Activated B cell treated with CpG ODN at 0.5 μM for 24 hours (primary cell): ENCODE measurements at regions not wholly inside any gene's neighbourhood (a gene's known extent, or its start where the extent isn't known, plus 50 kb on each side); places are given as distances from the start of the nearest gene placed in this dataset.

ENCODE experiments used
- ATAC-seq: fragments of 200-7000 bp; cut with Tn5 transposase; one replicate; pipeline ENCODE4 v1.10.0; 2021; ENCODE audit warnings: low read depth, mild to moderate bottlenecking, moderate library complexity
- CTCF ChIA-PET: fragments of 350-600 bp; sonication (Branson Sonifier 250); formaldehyde crosslinking; loops from one replicate; lab custom pipeline; 2021; ENCODE audit warnings: antibody characterized with exemption; lab: Charles Lee
- POLR2A ChIA-PET: fragments of 350-600 bp; sonication (Branson Sonifier 250); formaldehyde crosslinking; loops from one replicate; lab custom pipeline; 2021; ENCODE audit warnings: antibody characterized with exemption; lab: Charles Lee
- DNase-seq: peaks from one replicate; pipeline ENCODE4 v3.0.0; 2022
- H3K27ac Mint-ChIP-seq: one replicate; pipeline ENCODE4 v1.8.0; 2020; ENCODE audit warnings: mixed read lengths
- H3K27me3 Mint-ChIP-seq: one replicate; pipeline ENCODE4 v1.8.0; 2021; ENCODE audit warnings: mixed read lengths
- H3K36me3 Mint-ChIP-seq: one replicate; pipeline ENCODE4 v1.8.0; 2021; ENCODE audit warnings: low read depth, mixed read lengths
- H3K4me1 Mint-ChIP-seq: one replicate; pipeline ENCODE4 v1.8.0; 2021; ENCODE audit warnings: mixed read lengths
- H3K4me3 Mint-ChIP-seq: one replicate; pipeline ENCODE4 v1.8.0; 2020; ENCODE audit warnings: mild to moderate bottlenecking, mixed read lengths
- H3K9me3 Mint-ChIP-seq: one replicate; pipeline ENCODE4 v1.8.0; 2020; ENCODE audit warnings: mixed read lengths
- CTCF ChIP-seq: fragments of 200-600 bp; IDR thresholded peaks from one replicate; pipeline ENCODE4 v1.8.0; 2022; ENCODE audit warnings: antibody characterized with exemption, mild to moderate bottlenecking
- intact Hi-C: fragments of 100-400 bp; cut with micrococcal nuclease; formaldehyde crosslinking; loops from one replicate; pipeline ENCODE4 v1.15.1; 2024

- POLR2A ChIA-PET: no interaction called here
- Mint-ChIP-seq H3K27ac (no peak overlapping the region), H3K9me3 (peaks cover 14% of the 10 kb centered on the region), H3K4me1 (no peaks in the 10 kb centered on the region), H3K4me3 (no peak overlapping the region), H3K27me3 (no peaks in the 10 kb centered on the region), H3K36me3 (no peaks in the 10 kb centered on the region)
- intact Hi-C loops: no loop called here
- DNase-seq: no peak
- CTCF ChIA-PET: no interaction called here
- ATAC-seq: no peak
- no peak for TF ChIP-seq CTCF
These were observed 974.2 kb upstream of the ZNF722 start for GRCh38 chr7:63024446-63024845.

GRCh38 chr7:63025815-63026214 lies 972.8 kb upstream of the ZNF722 start:
- H3K4me3 Mint-ChIP-seq: no peak overlapping the region
- no peaks in the 10 kb centered on the region for H3K27me3 Mint-ChIP-seq
- ChIA-PET POLR2A (no interaction called here), CTCF (interaction anchor here (1.2 kb wide), 1 partner anchor 9 kb away, joined by 3 read pairs; no protein-coding TSS in a partner anchor)
- H3K9me3 Mint-ChIP-seq: peaks cover 15% of the 10 kb centered on the region
- H3K27ac Mint-ChIP-seq: no peak overlapping the region
- H3K36me3 Mint-ChIP-seq: no peaks in the 10 kb centered on the region
- no peak for TF ChIP-seq CTCF
- DNase-seq (no peak), ATAC-seq (no peak)
- no peaks in the 10 kb centered on the region for H3K4me1 Mint-ChIP-seq
- intact Hi-C loops: no loop called here

GRCh38 chr7:63027075-63027474 lies 971.6 kb upstream of the ZNF722 start:
- H3K36me3 Mint-ChIP-seq: no peaks in the 10 kb centered on the region
- H3K27ac Mint-ChIP-seq: no peak overlapping the region
- ChIA-PET POLR2A (no interaction called here), CTCF (no interaction called here)
- H3K4me1 Mint-ChIP-seq: no peaks in the 10 kb centered on the region
- no peak for DNase-seq
- H3K4me3 Mint-ChIP-seq: no peak overlapping the region
- intact Hi-C loops: no loop called here
- no peak for TF ChIP-seq CTCF
- no peaks in the 10 kb centered on the region for H3K27me3 Mint-ChIP-seq
- H3K9me3 Mint-ChIP-seq: peaks cover 22% of the 10 kb centered on the region
- no peak for ATAC-seq

GRCh38 chr7:63028376-63029206 lies 970.1 kb upstream of the ZNF722 start:
- Mint-ChIP-seq H3K4me1 (no peaks in the 10 kb centered on the region), H3K27me3 (no peaks in the 10 kb centered on the region), H3K9me3 (peaks cover 22% of the 10 kb centered on the region), H3K36me3 (no peaks in the 10 kb centered on the region), H3K4me3 (no peak overlapping the region), H3K27ac (no peak overlapping the region)
- ATAC-seq (no peak), DNase-seq (no peak)
- no peak for TF ChIP-seq CTCF
- CTCF ChIA-PET: no interaction called here
- POLR2A ChIA-PET: no interaction called here
- intact Hi-C loops: no loop called here

- DNase-seq (no peak), ATAC-seq (no peak)
- Mint-ChIP-seq H3K27ac (no peak overlapping the region), H3K4me3 (no peak overlapping the region), H3K36me3 (no peaks in the 10 kb centered on the region), H3K27me3 (no peaks in the 10 kb centered on the region), H3K4me1 (no peaks in the 10 kb centered on the region), H3K9me3 (peaks cover 21% of the 10 kb centered on the region)
- ChIA-PET CTCF (no interaction called here), POLR2A (no interaction called here)
- intact Hi-C loops: no loop called here
- TF ChIP-seq CTCF: no peak
These were observed 969.5 kb upstream of the ZNF722 start for GRCh38 chr7:63029207-63029522.
